GM12892 (cell line): ENCODE measurements at regions not wholly inside any gene's neighbourhood (a gene's known extent, or its start where the extent isn't known, plus 50 kb on each side); places are given as distances from the start of the nearest gene placed in this dataset.

Source experiments
- POLR2A ChIP-seq: IDR thresholded peaks from 2 replicates; pipeline ENCODE4 v1.6.1; 2011; ENCODE audit warnings: low read depth, low read length, control low read depth
- POLR2AphosphoS5 ChIP-seq: IDR thresholded peaks from 2 replicates; pipeline ENCODE4 v1.6.1; 2011; ENCODE audit warnings: low read depth, low read length, control low read depth
- TAF1 ChIP-seq: IDR thresholded peaks from 2 replicates; pipeline ENCODE4 v1.6.1; 2011; ENCODE audit warnings: low read depth, mild to moderate bottlenecking, control low read depth, low read length, borderline replicate concordance

DNA sequence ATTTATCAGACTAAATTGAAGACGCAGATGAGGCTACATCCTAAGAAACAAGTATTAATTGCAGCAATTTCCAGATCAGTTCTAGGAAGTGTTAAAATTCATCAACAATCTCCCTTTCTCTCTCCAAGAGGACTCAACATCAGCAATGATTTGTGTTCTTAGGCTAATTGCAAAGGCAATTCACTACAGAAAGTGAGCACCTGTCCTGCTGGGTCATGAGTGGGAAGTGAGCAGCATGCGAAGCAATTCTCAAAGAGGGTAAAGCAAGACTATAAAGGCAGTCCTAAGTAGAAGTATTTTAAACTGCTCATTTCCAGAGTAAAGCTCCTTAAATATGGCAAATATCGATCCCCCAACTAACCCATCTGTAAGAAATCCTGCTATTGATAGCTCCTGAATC is 1191.0 kb upstream of the ALCAM start:
- no peak for TF ChIP-seq TAF1
- no peak for TF ChIP-seq POLR2A
- TF ChIP-seq POLR2AphosphoS5 = no peak
